GM18508 (cell line): ENCODE measurements at regions not wholly inside any gene's neighbourhood (a gene's known extent, or its start where the extent isn't known, plus 50 kb on each side); places are given as distances from the start of the nearest gene placed in this dataset.

Experiments used
- ATAC-seq: cut with Tn5 transposase; IDR thresholded peaks from one replicate; pipeline ENCODE4 v1.9.1; 2021; ENCODE audit warnings: moderate number of reproducible peaks; ENCODE audit not compliant: insufficient read depth, unreplicated experiment

DNA sequence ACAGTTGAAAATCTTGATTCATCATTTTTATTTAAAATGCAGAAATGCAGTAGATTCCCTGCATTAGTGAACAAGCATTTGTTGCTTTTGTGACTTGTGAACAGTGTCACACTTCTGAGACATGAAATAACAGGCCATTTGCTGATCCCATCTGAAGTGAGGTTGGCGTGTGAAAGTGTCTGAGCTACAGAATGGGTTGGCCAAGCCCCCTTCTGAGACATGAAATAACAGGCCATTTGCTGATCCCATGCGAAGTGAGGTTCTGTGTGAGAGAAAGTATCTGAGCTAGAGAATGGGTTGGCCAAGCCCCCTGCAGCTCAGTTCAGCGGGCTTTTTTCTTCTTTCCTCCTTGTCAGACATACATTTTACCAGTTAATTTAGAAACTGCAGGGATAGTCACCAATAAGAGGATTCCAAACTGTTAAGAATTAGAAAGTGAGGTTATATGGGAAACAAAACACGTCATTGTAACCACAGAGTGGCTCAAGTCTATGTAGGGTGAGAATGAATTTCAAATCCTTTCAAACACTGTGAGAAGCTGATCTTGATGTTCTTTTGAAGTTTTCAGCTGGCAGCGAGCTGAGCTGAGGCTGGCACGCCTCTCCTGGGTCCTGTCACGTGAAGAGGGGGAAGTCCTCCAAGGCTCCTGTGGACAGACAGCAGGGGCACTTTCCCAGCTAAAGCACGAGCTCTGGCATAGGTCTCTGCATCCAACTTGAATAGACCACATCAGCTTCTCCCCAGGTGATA, 339.2 kb upstream of the SALL3 start:
- no peak for ATAC-seq

DNA sequence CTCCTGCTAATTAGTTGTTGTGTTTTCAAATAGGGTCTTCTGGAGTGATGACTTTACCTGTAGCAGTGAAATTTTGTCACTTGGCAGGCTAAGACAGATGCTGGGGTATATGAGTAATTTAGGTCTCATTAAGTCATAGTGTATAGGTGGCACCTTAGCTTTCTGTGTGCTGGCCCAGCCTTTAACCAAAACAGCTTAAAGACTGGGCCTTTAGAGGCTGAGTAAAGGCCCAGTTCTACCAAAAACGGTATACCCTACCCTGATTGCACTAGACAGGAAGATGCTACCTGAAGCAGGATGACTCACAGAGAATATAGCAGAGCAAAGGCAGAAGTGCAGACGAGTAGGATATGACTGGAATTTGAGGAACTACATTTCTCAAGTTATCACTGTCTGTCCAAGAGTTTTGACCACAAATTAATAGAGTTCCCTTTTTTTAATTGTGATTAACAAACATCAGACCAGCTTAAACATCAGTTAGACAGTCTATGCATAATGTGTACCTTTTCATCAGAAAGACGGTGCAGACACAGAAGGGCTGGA, 337.9 kb upstream of the SALL3 start:
- ATAC-seq: no peak

DNA sequence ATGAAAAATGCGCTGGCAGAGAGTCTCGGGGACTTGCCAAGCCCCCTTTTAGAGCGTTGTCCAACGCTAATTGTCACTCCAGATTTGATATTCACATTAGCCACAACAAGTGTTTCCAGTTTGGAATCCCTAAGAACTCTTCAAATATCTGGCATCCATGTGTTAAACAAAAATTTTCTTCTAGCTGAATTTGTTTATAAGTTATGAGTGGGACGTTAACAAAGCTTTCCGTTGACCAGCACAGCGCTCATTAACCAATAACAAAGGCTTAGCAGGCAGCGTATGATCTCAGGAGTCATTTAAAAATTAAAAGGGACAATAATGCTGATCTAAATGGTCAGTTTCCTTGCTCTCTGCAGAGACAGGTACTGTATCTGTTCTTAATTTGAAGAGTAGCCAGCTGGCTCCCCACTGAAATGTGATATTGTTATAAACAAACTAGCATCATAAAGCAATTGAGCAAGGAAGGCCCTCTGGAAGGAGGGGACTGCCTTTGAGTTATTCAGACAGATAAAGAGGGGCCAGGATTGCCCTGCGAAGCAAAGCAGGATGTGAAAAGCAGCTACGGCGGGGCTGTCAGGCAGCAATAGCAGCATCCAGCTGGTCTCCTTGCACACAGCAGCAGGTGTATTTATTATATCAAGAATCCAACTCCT, 337.2 kb upstream of the SALL3 start:
- no peak for ATAC-seq

DNA sequence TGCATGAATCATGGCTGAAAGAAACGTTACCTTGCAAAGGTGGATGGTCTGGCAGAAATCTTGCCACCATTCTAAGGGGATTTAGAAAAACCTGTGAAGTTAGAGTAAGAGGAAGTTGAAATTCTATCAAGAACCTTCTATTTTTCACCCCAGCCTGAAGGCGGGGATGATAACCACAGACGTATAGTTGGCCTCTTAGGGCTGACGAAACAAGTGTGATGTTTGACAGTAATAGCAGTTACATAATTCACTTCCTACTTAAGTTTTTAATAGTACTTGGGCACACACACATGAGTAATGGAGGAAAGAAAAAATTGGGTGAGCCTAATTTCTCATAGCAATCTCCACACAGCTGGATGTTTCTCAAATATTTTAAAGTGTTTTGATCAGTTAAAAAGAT, 336.6 kb upstream of the SALL3 start:
- ATAC-seq: no peak

DNA sequence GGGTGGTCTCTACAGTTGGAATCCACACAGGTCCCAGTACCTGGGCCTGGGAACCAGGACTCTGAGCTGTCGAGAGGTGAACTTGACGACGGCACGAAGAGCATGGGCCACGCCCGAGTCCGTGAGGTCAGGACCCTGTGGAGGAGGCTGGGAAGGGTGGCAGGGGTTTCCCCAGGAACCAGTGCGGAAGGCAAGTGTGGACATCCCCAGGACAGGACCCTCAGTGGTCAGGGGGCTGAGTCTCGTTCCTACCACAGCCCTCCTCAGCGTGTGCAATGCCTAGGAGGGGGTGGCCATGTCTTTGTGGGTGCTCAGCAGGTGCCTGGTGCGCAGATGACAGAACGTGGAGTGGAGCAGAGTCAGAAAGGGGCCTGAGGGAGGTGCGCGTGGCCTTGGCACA, 335.6 kb upstream of the SALL3 start:
- ATAC-seq: no peak

DNA sequence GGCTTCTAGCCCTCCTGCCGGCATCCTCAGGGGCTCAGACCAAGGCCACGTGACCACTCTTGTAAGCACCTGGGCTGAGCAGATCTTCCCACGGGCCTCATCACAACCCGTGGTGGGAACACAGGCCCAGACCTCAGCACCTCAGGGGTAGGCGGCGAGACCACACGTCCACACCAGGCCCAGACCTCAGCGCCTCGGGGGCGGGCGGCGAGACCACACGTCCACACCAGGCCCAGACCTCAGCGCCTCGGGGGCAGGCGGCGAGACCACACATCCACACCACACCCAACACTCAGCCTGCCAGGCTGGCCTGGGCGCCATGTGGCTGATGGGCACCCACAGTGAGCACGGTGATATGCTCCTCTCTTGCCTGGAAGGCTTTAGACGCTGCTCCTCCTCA, 334.4 kb upstream of the SALL3 start:
- ATAC-seq: no peak

DNA sequence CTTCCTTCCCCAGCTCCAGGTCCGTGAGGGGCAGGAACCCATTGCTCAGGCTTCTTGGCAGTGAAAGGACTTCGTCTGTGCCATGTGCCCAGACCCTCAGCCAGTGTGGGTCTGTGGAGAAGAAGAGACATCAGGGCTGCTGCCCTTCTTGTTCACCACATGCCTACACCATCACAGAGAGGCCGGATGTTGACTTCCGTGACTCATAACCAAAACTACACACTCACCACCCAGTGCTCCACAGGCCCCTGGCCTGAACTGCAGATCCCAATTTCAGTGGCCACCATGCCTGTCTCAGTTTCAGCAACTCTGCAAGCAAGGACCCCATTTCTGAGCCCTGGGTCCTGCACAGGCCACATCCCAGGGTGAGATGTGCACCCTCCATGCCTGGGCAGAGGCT, 332.6 kb upstream of the SALL3 start:
- ATAC-seq: no peak

DNA sequence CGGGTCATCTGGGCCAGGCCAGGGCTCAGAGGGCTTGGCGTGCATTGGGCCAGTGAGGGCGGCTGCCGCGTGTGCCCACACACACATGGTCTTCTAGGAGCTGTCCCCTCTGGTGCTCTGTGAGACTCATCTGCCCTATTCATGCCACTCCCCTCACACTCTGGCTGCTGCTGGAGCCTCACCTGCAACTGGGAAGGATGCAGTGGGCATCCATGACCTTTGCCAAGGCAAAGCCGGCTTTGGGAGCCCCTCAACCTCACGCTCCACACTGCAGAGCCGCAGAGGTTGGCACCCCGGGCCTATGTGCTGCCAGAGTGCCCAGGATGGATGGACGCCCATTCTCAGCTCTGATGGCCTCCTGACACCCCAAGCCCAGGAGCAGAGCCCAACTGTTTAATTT, 330.2 kb upstream of the SALL3 start:
- ATAC-seq: no peak

DNA sequence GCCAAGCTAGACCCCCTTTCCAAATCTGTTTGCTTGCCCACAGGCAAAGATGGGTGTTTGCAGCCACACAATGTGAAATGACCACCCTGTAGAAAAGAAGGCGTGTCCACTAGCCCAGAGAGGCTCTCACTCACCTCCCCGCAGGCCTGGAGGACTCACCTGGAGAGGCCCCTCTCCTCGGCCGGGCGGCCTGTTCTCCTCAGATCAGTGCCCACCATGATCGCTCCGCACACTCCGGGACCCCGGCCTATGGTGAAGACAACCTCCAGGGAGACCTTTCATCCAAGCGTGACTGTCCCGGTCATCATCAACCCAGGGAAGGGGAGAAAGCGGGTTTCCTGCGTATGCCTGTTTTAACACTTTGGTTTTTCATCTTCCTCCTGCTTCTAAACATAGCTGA, 328.7 kb upstream of the SALL3 start:
- no peak for ATAC-seq

DNA sequence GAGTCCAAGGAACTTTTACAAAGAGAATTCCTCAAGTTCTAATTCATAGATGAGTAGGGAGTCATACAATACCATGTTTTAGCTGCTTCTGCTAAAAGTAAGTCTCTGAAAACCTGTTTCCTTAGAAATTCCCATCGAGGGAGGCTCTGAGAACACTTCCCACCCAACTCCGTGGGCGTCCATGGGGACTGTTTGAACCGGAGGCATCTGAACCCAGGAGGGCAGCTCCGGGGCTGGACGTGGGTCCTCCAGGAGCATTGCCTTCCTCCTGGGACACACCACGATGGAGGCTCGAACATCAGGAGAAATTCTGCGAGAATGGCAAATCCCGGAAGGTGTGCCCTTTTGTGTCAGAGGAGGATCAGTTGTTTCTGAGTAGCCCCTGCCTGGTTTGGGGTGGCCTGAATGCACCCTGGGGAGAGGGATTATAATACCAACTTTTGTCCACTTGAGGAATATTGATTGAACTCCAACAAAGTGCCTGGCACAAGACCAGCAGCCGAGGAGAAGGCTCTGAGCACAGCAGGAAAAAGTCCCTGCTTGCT, 327.5 kb upstream of the SALL3 start:
- ATAC-seq: no peak

DNA sequence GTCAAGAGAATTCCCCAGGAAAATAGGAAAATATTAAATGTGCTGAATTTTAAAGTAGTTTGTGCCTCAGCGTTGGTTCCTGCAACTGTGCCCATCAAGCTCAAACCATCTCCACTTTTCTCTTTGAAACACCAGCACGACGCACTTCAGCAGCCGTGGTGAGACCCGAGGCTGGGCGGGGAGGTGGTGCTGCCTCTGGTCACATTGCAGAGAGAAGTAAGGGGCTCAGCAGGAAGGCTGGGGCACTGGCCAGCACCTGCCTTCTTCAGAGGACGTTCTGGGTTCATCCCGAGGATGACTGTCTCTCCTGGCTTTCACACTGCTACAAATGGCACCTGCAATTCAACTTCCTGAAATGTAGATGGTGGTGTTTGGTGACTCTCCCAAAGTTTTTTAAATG, 323.7 kb upstream of the SALL3 start:
- no peak for ATAC-seq

DNA sequence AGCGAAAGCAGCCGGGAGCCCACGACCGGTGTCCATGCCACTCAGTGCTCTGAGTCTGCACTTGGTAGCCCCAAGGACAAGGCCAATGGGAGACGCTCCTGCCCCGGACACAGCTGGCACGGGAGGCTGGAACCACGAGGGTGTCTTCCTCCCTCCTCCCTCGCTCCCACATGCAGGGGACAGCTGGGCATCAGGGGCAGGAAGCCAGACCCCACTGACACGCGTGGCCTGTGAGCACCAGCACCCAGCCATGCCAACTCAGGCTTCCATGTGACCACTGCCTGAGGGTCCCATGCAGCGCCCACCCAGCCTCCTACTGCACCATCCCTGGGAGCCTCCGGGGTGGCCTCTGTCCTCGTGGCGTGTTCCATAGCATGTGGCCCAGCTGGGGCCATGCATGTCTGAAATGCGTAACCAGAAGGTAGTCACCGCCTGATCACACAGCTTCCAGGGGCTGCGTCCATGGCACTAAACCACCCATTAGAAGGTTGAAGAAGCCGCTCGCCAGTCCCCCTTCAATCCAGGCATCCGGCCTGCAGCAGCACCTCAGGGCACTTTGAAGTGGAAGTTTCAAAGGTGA, 323.2 kb upstream of the SALL3 start:
- no peak for ATAC-seq

DNA sequence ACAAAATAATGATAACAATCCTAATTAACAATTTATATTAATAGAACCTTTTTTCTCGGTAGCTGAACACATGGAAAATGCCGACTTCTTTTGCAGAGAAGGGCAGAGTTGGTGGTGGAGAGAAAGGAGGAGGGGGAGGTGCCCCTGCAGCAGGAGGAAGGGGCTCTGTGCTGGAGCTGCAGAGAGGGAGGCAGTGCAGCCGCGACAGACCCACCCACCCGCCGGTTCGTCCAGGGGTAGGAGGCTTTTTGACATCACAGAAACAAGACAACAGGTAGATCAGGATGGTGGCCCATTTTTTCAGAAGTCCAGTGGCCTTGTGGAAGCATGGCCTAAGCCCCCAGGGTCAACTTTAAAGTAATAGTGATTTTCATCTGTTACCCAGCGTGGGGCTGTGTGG, 321.1 kb upstream of the SALL3 start:
- ATAC-seq: no peak

DNA sequence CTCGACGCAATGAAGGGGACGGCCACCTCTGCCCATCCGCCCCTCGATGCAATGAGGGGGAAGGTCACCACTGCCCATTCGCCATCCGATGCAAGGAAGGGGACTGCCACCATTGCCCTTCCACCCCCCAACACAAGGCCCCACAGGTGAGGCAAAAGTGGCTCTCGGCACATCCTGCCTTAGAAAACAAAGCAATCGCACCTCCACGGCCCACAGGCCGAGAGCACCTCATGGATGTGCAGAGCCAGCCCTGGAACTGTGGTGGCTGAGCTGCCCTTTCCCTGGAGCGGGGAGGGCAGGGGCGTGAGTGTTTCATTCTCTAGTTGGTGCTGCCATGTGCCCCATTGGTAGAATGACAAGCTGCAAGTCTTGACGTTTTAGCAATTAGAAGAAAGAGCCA, 320.6 kb upstream of the SALL3 start:
- no peak for ATAC-seq

DNA sequence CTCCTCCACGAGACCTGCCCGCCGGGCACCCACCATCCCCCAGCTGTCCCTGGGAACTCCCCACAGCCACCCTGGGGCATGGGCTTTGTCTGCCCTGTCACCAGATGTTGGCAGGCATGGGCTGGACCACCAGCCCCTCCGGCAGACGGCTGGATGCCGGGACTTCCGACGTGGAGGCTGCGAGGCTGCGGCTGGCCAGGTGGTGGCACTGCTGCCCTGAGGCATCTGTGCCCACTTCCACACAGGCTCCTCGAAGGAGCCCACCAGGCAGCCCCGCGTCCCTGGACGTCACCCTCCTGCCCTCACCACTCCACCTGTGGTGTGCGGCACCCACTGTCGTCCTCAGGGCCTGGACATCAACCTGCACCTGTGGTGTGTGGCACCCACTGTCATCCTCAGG, 319.9 kb upstream of the SALL3 start:
- no peak for ATAC-seq

DNA sequence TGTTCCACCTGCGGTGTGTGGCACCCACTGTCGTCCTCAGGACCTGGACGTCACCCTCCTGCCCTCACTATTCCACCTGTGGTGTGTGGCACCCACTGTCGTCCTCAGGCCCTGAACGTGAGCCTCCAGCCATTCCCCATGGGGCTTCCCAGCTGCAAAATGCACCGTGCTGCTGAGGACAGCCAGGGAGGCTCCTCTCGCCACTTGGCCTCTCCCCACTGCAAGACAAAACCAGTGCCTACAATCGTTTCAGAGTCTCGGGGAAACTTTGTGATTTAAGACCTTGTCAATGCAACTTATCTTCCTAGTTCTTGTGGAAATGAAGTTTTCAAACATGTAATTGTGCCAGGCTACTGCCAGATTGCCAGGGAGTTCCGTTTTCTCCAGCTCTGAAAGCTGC, 319.3 kb upstream of the SALL3 start:
- ATAC-seq: no peak

DNA sequence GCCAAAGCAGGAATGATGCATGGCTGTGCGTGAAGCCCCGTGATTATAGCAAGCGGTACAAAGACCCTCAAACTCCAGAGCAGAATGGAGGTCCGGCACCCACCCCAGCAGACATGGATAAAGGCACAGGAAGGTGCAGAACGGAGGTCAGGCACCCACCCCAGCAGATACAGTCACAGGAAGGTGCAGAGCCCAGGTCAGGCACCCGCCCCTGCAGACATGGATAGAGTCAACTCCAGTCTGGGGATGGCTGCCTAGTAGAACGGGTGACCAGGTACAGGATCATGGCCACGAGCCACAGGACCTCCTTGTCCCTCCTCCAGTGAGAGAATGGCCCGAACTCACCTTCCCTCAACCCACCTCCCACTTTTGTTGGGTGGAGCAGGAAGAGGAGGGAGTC, 318.3 kb upstream of the SALL3 start:
- ATAC-seq: no peak

DNA sequence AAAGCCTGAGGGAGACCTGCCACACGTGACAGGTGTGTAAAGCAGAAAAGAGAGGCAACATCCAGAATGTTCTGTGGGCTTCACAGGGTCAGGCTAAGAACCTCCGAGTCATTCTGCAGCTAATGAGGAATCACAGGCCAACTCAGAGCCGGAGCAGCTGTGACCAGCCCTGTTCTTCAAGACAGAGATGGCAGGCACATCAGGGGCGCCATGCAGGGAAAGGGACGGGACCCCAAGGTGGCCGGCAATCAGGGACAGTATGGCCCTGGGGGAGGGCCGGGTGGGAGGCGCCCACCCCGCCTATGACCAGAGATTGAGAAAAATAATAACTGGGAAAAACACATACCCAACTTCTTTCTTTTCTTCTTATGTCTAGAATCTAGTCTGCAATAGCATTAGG, 316.7 kb upstream of the SALL3 start:
- ATAC-seq: no peak

DNA sequence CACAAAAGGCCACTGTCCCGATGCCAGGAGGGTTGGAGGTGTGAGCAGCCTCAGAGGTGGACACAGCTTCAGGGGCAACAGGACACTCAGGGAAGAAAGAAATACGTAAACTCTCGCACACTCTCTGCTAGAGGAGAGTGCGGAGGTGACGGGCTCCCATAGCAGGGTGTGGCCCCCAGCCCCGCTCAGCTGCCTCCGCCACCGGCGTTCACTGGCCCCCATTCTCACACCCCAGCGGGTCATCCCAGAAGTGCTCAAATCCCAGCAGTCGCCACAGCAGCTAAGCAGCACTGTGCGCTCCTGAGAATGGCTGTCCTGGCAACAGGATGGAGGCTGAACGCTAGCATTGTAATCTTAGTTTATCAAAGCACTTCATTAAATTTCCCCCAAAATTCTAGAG, 315.6 kb upstream of the SALL3 start:
- ATAC-seq: no peak

DNA sequence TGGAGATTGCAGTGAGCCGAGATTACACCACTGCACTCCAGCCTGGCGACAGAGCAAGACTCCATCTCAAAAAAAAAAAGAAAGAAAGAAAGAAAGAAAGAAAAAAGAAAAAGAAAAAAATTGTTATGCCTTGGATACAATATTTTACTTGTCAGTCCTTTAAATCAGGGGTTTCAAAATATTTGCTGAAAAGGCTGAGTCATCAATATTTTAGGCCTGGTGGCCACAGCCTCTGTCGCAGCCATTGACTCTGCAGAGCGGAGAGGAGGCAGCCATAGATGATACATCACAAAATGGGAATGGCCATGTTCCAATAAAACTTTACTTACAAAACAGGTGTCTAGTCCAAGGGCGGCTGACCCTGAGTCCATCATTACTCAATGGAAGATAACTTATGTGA, 314.8 kb upstream of the SALL3 start:
- no peak for ATAC-seq

DNA sequence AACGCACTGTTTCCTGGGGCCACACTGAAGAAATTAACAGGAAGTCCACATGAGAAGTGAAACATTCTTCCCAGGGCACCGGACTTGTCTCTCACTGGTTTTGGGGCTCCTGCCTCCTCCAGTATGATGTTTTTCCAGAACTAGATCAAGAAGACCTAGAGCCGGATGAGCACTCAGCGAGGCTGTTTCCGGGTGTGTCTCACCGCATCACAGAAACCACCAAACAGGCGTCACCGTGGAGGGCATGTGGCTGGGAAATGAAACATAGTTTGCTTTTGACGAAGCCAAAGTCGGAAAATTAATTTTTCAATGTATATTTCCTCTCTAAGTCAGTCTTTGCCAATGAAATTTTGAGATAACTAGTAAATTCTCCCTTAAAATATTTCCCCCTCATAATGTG, 314.0 kb upstream of the SALL3 start:
- ATAC-seq: no peak
